Nephron progenitor cell (in vitro differentiated cells): ENCODE measurements at regions not wholly inside any gene's neighbourhood (a gene's known extent, or its start where the extent isn't known, plus 50 kb on each side); places are given as distances from the start of the nearest gene placed in this dataset.

Source experiments
- DNase-seq: peaks from one replicate; pipeline ENCODE4 v3.0.0; 2021
- H3K27ac Mint-ChIP-seq: 2 replicates; pipeline ENCODE4 v1.8.0; 2021; ENCODE audit warnings: mild to moderate bottlenecking, moderate library complexity, mixed read lengths
- H3K27me3 Mint-ChIP-seq: 2 replicates; pipeline ENCODE4 v1.8.0; 2021; ENCODE audit warnings: mild to moderate bottlenecking, low read depth, mixed read lengths; ENCODE audit not compliant: poor library complexity
- H3K36me3 Mint-ChIP-seq: 2 replicates; pipeline ENCODE4 v1.8.0; 2021; ENCODE audit warnings: low read depth, mixed read lengths
- H3K4me1 Mint-ChIP-seq: 2 replicates; pipeline ENCODE4 v1.8.0; 2021; ENCODE audit warnings: mixed read lengths
- H3K4me3 Mint-ChIP-seq: 2 replicates; pipeline ENCODE4 v1.8.0; 2021; ENCODE audit warnings: mild to moderate bottlenecking, moderate library complexity, mixed read lengths
- H3K9me3 Mint-ChIP-seq: 2 replicates; pipeline ENCODE4 v1.8.0; 2021; ENCODE audit warnings: mild to moderate bottlenecking, moderate library complexity, mixed read lengths
- CTCF ChIP-seq: fragments of 200-600 bp; sonication (generic); IDR thresholded peaks from 2 replicates; pipeline ENCODE4 v1.5.0; 2021; ENCODE audit warnings: antibody characterized with exemption

- no peak overlapping the region for H3K27ac Mint-ChIP-seq
- TF ChIP-seq CTCF = no peak
- no peak for DNase-seq
- H3K9me3 Mint-ChIP-seq = peaks cover 18% of the 10 kb centered on the region
- no peak overlapping the region for H3K4me3 Mint-ChIP-seq
- H3K27me3 Mint-ChIP-seq = peaks cover 13% of the 10 kb centered on the region
- no peaks in the 10 kb centered on the region for H3K36me3 Mint-ChIP-seq
- H3K4me1 Mint-ChIP-seq = peaks cover 16% of the 10 kb centered on the region
These were observed 132.5 kb upstream of the C1orf174 start for GRCh38 chr1:4032571-4032970.

GRCh38 chr1:4033129-4033676, 133.1 kb upstream of the C1orf174 start:
- DNase-seq = no peak
- Mint-ChIP-seq H3K36me3 (no peaks in the 10 kb centered on the region), H3K27me3 (peaks cover 13% of the 10 kb centered on the region), H3K9me3 (peaks cover 22% of the 10 kb centered on the region), H3K4me3 (no peak overlapping the region), H3K27ac (no peak overlapping the region), H3K4me1 (peaks cover 12% of the 10 kb centered on the region)
- no peak for TF ChIP-seq CTCF

- Mint-ChIP-seq H3K27ac (no peak overlapping the region), H3K4me3 (no peak overlapping the region), H3K36me3 (no peaks in the 10 kb centered on the region), H3K27me3 (peaks cover 13% of the 10 kb centered on the region), H3K4me1 (peaks cover 12% of the 10 kb centered on the region), H3K9me3 (peaks cover 25% of the 10 kb centered on the region)
- no peak for DNase-seq
- no peak for TF ChIP-seq CTCF
These were observed 133.6 kb upstream of the C1orf174 start for GRCh38 chr1:4033713-4034112.

- peaks cover 29% of the 10 kb centered on the region for H3K9me3 Mint-ChIP-seq
- H3K4me3 Mint-ChIP-seq = no peak overlapping the region
- no peaks in the 10 kb centered on the region for H3K36me3 Mint-ChIP-seq
- peaks cover 12% of the 10 kb centered on the region for H3K4me1 Mint-ChIP-seq
- H3K27me3 Mint-ChIP-seq = peaks cover 13% of the 10 kb centered on the region
- no peak overlapping the region for H3K27ac Mint-ChIP-seq
- no peak for DNase-seq
- TF ChIP-seq CTCF = no peak
These were observed 134.3 kb upstream of the C1orf174 start for GRCh38 chr1:4034318-4034887.

- Mint-ChIP-seq H3K4me3 (no peak overlapping the region), H3K27me3 (peaks cover 6% of the 10 kb centered on the region), H3K27ac (no peak overlapping the region), H3K9me3 (peaks cover 9% of the 10 kb centered on the region), H3K36me3 (no peaks in the 10 kb centered on the region), H3K4me1 (peaks cover 31% of the 10 kb centered on the region)
- no peak for DNase-seq
- no peak for TF ChIP-seq CTCF
These were observed 144.9 kb upstream of the C1orf174 start for GRCh38 chr1:4044967-4045366.

GRCh38 chr1:4045397-4046010, 145.4 kb upstream of the C1orf174 start:
- Mint-ChIP-seq H3K27ac (no peak overlapping the region), H3K4me3 (no peak overlapping the region), H3K9me3 (peaks cover 8% of the 10 kb centered on the region), H3K4me1 (peaks cover 31% of the 10 kb centered on the region), H3K36me3 (no peaks in the 10 kb centered on the region), H3K27me3 (peaks cover 6% of the 10 kb centered on the region)
- TF ChIP-seq CTCF = no peak
- DNase-seq = no peak
